Lower lobe of right lung (tissue), 2 donors: ENCODE measurements at regions not wholly inside any gene's neighbourhood (a gene's known extent, or its start where the extent isn't known, plus 50 kb on each side); places are given as distances from the start of the nearest gene placed in this dataset.

Experiments
- ATAC-seq, 2 donors: fragments of 200-7000 bp; cut with Tn5 transposase; one replicate each; pipeline ENCODE4 v1.9.1; 2020 to 2022; ENCODE audit warnings: mild to moderate bottlenecking in 2 of 2, moderate library complexity in 2 of 2
- DNase-seq: peaks from one replicate; pipeline ENCODE4 v3.0.0-alpha.2; 2020
- H3K27ac ChIP-seq: fragments of 200-600 bp; one replicate; pipeline ENCODE4 v1.8.0; 2022
- H3K27me3 ChIP-seq: fragments of 200-600 bp; one replicate; pipeline ENCODE4 v1.8.0; 2022; ENCODE audit warnings: low read depth
- H3K36me3 ChIP-seq: fragments of 200-600 bp; one replicate; pipeline ENCODE4 v1.8.0; 2022; ENCODE audit warnings: mild to moderate bottlenecking
- H3K4me1 ChIP-seq: fragments of 200-600 bp; one replicate; pipeline ENCODE4 v1.8.0; 2022
- H3K4me3 ChIP-seq: fragments of 200-600 bp; one replicate; pipeline ENCODE4 v1.8.0; 2022; ENCODE audit warnings: mild to moderate bottlenecking
- H3K9me3 ChIP-seq: fragments of 200-600 bp; one replicate; pipeline ENCODE4 v1.8.0; 2022
- CTCF ChIP-seq: fragments of 200-600 bp; IDR thresholded peaks from one replicate; pipeline ENCODE4 v1.8.0; 2022; ENCODE audit warnings: antibody characterized with exemption, mild to moderate bottlenecking
- intact Hi-C: fragments of 100-400 bp; cut with DNase I; formaldehyde crosslinking; loops from one replicate; pipeline ENCODE4 v1.11.0; 2022
- donor health status: DM: no; HTN: yes; CAD: no; lungs with severe emphysema.

- Histone ChIP-seq H3K27me3 (peaks cover 8% of the 10 kb centered on the region), H3K4me1 (peaks cover 9% of the 10 kb centered on the region), H3K27ac (no peak overlapping the region), H3K4me3 (no peak overlapping the region), H3K9me3 (no peaks in the 10 kb centered on the region), H3K36me3 (no peaks in the 10 kb centered on the region)
- peak; percentile 21 to 56 for ATAC-seq
- intact Hi-C loops = no loop called here
- no peak for DNase-seq
- TF ChIP-seq CTCF = no peak
Measured at GRCh38 chr4:27094224-27094623, 233.6 kb downstream of the STIM2 start.

- Histone ChIP-seq H3K9me3 (no peaks in the 10 kb centered on the region), H3K27me3 (peaks cover 5% of the 10 kb centered on the region), H3K4me1 (peaks cover 9% of the 10 kb centered on the region), H3K36me3 (no peaks in the 10 kb centered on the region), H3K27ac (no peak overlapping the region), H3K4me3 (no peak overlapping the region)
- intact Hi-C loops = no loop called here
- no peak for TF ChIP-seq CTCF
- peak; percentile 77 to 90 for ATAC-seq
- no peak for DNase-seq
Measured at GRCh38 chr4:27094783-27095182, 234.1 kb downstream of the STIM2 start.

- DNase-seq = no peak
- TF ChIP-seq CTCF = no peak
- no peak for ATAC-seq
- H3K27ac ChIP-seq = no peak overlapping the region
- intact Hi-C loops = no loop called here
- H3K36me3 ChIP-seq = no peaks in the 10 kb centered on the region
- no peaks in the 10 kb centered on the region for H3K9me3 ChIP-seq
- peaks cover 4% of the 10 kb centered on the region for H3K27me3 ChIP-seq
- H3K4me3 ChIP-seq = no peak overlapping the region
- peaks cover 9% of the 10 kb centered on the region for H3K4me1 ChIP-seq
Measured at GRCh38 chr4:27096142-27096824, 235.6 kb downstream of the STIM2 start.

GRCh38 chr4:27098034-27098433, 237.4 kb downstream of the STIM2 start:
- peaks cover 9% of the 10 kb centered on the region for H3K4me1 ChIP-seq
- DNase-seq (no peak), ATAC-seq (no peak)
- intact Hi-C loops = no loop called here
- no peak overlapping the region for H3K27ac ChIP-seq
- H3K27me3 ChIP-seq = peaks cover 2% of the 10 kb centered on the region
- no peak overlapping the region for H3K4me3 ChIP-seq
- TF ChIP-seq CTCF = no peak
- H3K9me3 ChIP-seq = no peaks in the 10 kb centered on the region
- H3K36me3 ChIP-seq = no peaks in the 10 kb centered on the region

- TF ChIP-seq CTCF = no peak
- Histone ChIP-seq H3K27me3 (peaks cover 2% of the 10 kb centered on the region), H3K4me3 (no peak overlapping the region), H3K27ac (no peak overlapping the region), H3K36me3 (no peaks in the 10 kb centered on the region), H3K9me3 (no peaks in the 10 kb centered on the region), H3K4me1 (no peaks in the 10 kb centered on the region)
- ATAC-seq (peak; percentile 31 to 43), DNase-seq (no peak)
- intact Hi-C loops = no loop called here
Measured at GRCh38 chr4:27100713-27101112, 240.1 kb downstream of the STIM2 start.
